ENCODE measurements at regions not wholly inside any gene's neighbourhood (a gene's known extent, or its start where the extent isn't known, plus 50 kb on each side); places are given as distances from the start of the nearest gene placed in this dataset.

DNA sequence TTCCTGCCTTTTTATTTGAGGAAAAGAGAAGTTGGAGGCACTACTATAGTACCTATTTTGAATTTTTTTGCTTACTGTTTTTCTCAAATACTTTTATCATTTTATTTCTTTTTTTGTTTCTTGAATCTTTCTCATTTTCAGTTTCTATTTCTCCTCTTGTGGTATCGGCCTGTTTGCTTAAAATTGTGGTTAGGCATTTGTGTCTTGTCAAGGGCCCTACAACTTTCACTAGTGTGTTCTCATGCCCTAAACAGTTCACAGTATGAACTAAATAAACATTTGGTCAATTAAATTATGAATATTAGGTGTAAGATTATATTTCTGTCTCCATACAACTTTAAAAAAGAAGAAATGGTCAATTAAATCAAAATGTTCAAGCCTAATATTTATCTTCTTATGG is 613.5 kb downstream of the MBD2 start:
- Histone ChIP-seq H4K91ac (ENCODE audit: insufficient read length, low read depth, low read length) (no peak overlapping the region), H3K4me1 (ENCODE audit: insufficient read depth, low read length) (no peaks in the 10 kb centered on the region), H2AFZ (ENCODE audit: low read length) (no peak overlapping the region), H3K79me1 (ENCODE audit: insufficient read depth, low read depth, low read length, poor library complexity, severe bottlenecking) (no peaks in the 10 kb centered on the region), H3K23ac (ENCODE audit: insufficient read length, low read depth, low read length) (no peak overlapping the region), H2BK12ac (ENCODE audit: insufficient read length, low read depth, low read length) (no peak overlapping the region), H4K5ac (ENCODE audit: insufficient read length, low read depth, low read length) (no peak overlapping the region), H3K4me2 (ENCODE audit: insufficient read depth, insufficient read length, low read length) (no peak overlapping the region), H3K9ac (ENCODE audit: extremely low read depth, insufficient read length, low read length) (no peak overlapping the region), H2BK5ac (ENCODE audit: insufficient read length, low read length) (no peak overlapping the region), H3T11ph (ENCODE audit: low read length) (no peak overlapping the region), H3K23me2 (ENCODE audit: insufficient read length, low read depth, low read length, poor library complexity, severe bottlenecking) (no peaks in the 10 kb centered on the region), H4K20me1 (ENCODE audit: control insufficient read depth, insufficient read depth, insufficient read length) (no peaks in the 10 kb centered on the region), H3K18ac (ENCODE audit: insufficient read length, low read depth, low read length) (no peak overlapping the region), H3K4ac (ENCODE audit: low read depth, low read length) (no peak overlapping the region), H3K9me3 (ENCODE audit: control insufficient read depth, low read depth, low read length) (no peaks in the 10 kb centered on the region), H3K27ac (ENCODE audit: insufficient read length, low read depth, low read length) (no peak overlapping the region), H3K79me2 (ENCODE audit: insufficient read depth, low read length) (no peaks in the 10 kb centered on the region), H2AK5ac (ENCODE audit: insufficient read length, low read length) (no peak overlapping the region), H3K56ac (ENCODE audit: insufficient read length, low read depth, low read length) (no peak overlapping the region), H4K8ac (replicated peaks; ENCODE audit: insufficient read length, low read depth, low read length) (no peak overlapping the region), H2BK20ac (ENCODE audit: low read depth, low read length, poor library complexity, severe bottlenecking) (no peak overlapping the region), H3K14ac (ENCODE audit: insufficient read depth, low read length) (no peak overlapping the region), H3K27me3 (ENCODE audit: insufficient read depth, low read length) (no peaks in the 10 kb centered on the region), H2BK15ac (ENCODE audit: low read depth, low read length) (no peak overlapping the region), H2BK120ac (ENCODE audit: low read depth, low read length, poor library complexity, severe bottlenecking) (no peak overlapping the region)
- H3K4me1 Mint-ChIP-seq = no peaks in the 10 kb centered on the region
- H3K4me3 Mint-ChIP-seq = no peak overlapping the region
- TF ChIP-seq, protein P1, sequence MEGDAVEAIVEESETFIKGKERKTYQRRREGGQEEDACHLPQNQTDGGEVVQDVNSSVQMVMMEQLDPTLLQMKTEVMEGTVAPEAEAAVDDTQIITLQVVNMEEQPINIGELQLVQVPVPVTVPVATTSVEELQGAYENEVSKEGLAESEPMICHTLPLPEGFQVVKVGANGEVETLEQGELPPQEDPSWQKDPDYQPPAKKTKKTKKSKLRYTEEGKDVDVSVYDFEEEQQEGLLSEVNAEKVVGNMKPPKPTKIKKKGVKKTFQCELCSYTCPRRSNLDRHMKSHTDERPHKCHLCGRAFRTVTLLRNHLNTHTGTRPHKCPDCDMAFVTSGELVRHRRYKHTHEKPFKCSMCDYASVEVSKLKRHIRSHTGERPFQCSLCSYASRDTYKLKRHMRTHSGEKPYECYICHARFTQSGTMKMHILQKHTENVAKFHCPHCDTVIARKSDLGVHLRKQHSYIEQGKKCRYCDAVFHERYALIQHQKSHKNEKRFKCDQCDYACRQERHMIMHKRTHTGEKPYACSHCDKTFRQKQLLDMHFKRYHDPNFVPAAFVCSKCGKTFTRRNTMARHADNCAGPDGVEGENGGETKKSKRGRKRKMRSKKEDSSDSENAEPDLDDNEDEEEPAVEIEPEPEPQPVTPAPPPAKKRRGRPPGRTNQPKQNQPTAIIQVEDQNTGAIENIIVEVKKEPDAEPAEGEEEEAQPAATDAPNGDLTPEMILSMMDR (conservative IDR thresholded peaks at IDR 0.05) = no peak
- no CpG with 5 or more reads among the region's 1 CpG for WGBS (ENCODE audit: extremely low coverage, insufficient read length, low lambda C conversion rate)
- no peaks in the 10 kb centered on the region for H3K9me3 Mint-ChIP-seq
- H3K27me3 Mint-ChIP-seq (ENCODE audit: low read depth) = no peaks in the 10 kb centered on the region
- DNase-seq = no peak
- H3K27ac Mint-ChIP-seq = no peak overlapping the region
- no peaks in the 10 kb centered on the region; a peak in 1 of 7 replicates for H3K36me3 Mint-ChIP-seq (ENCODE audit: insufficient read depth in 1 of 3, low read depth in 3 of 3)

Measured in H9 (cell line).